Renal pelvis (tissue), 1 donor: ENCODE measurements at regions not wholly inside any gene's neighbourhood (a gene's known extent, or its start where the extent isn't known, plus 50 kb on each side); places are given as distances from the start of the nearest gene placed in this dataset.
"Not testable (repeated sequence)": the region's sequence is repeated elsewhere in the genome, so short reads cannot be mapped to it uniquely, and the experiment has no call there.

ENCODE experiments used
- DNase-seq: peaks from one replicate; pipeline ENCODE4 v3.0.0-alpha.2; 2013

DNA sequence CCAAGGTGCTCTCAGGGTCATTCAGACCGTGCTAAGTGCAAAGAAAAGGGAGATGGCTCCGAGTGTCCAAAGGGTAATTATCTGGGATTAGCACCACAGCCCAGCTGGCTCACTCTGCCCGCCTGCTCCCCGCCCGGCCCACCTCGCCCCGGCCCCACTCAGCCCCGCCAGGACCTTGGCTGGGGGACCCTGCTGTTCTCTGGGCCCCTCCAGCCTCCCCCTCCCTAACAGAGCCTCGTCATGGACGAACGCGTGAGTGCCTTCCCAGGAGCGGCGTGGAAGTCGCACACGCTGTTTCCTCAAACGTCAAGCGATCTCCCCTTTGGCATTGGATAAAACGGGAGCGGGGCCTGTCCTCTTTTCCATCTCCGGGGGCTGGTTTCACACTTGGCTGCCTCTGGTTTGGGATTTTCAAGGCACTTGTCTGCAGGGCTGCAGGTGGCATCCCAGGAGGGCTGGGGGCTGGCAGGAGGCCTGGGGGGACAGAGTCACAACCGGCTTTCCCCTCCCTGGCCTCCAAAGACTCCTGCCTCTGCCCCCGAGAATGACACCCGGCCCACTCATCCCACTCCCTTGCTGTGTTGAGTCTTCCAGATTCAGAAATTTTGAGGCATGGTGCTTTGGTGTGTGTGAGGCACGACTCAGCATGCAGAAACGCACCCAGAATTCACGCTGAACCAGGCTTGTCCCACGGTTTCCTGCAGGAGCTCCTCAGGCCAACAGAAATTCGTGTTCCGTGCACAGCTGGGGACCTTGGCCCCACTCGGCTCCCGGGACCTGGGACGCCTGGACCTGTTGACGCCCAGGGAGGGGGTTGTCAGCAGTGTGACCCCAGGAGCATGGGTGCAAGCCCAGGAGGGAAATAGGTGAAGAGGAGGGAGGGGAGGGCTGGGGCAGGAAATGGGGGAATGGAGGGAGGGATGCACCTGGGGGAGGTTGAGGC, 110.0 kb downstream of the PDGFA start:
- DNase-seq = peak; percentile 46

- DNase-seq = no peak
Measured at GRCh38 chr7:410395-410910, 109.2 kb downstream of the PDGFA start.

DNA sequence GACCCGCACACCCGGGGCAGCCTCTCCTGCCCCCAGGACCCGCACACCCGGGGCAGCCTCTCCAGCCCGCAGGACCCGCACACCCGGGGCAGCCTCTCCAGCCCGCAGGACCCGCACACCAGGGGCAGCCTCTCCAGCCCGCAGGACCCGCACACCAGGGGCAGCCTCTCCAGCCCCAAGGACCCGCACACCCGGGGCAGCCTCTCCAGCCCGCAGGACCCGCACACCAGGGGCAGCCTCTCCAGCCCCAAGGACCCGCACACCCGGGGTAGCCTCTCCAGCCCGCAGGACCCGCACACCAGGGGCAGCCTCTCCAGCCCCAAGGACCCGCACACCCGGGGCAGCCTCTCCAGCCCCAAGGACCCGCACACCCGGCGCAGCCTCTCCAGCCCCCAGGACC, 108.5 kb downstream of the PDGFA start:
- not testable (repeated sequence) for DNase-seq

DNA sequence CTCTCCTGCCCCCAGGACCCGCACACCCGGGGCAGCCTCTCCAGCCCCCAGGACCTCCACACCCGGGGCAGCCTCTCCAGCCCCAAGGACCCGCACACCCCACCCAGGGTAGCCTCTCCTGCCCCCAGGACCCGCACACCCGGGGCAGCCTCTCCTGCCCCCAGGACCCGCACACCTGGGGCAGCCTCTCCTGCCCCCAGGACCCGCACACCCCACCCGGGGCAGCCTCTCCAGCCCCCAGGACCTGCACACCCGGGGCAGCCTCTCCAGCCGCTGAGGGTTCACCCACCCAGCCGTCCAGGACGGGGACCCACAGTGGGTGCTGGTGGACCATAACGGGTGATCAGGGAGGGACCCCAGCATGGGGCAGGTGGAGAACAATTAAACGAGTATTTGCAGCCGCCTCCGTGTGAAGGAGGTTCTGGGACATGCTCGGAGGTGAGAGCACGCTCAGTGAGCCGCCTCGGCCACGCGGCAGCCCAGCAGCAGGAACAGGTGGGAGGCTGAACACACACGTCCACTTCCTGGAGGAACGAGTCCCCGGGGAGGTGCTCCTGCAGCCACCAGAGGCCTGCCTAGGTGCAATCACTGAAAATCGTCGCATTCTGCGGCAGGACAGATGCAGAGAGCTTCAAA, 107.9 kb downstream of the PDGFA start:
- no peak for DNase-seq

GRCh38 chr7:412313-412710, 107.3 kb downstream of the PDGFA start:
- no peak for DNase-seq

GRCh38 chr7:414681-415560, 104.7 kb downstream of the PDGFA start:
- no peak for DNase-seq

DNA sequence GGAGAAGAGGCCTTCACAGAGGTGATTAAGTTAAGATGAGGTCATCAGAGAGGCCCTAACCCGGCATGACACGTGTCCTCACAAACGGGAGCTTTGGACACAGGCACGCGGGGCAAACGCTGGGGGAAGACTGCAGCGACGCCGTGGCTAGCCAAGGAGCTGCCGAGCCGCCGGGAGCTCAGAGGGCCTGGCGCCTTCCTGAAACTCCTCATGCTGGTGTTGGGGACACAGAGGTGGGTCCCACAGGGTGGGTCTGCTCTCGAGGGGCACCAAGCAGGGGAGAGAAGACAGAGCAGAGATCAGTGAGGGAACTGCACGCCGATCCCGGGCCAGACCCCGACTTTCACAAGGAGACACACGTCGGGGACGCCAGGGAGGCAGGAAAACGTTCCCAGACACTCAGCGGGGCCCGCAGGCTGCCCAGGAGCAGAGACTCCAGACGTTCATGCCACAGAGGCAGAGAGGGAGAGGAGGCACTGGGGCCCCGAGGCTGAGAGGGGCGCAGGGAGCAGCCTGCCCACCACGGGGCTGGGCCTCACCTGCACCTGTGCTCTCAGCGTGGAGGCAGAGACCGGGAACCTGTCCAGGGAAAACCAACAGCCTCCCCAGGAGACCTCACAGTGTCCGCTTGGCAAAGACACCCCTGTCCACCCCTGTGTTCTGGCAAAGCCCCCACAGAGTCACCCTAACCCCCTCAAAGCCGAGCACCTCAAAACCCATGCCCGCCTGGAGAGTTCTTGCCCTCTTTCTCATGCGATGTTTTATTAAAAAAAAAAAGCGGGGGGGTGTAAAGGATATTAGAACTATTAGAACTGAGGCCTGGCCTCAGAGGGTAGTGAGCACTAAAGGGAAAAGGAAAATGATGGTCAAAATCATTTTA, 103.8 kb downstream of the PDGFA start:
- no peak for DNase-seq

- DNase-seq = no peak
Measured at GRCh38 chr7:416761-417624, 102.7 kb downstream of the PDGFA start.

- DNase-seq = no peak
Measured at GRCh38 chr7:417625-417889, 102.1 kb downstream of the PDGFA start.

GRCh38 chr7:417973-418601, 101.6 kb downstream of the PDGFA start:
- no peak for DNase-seq

DNA sequence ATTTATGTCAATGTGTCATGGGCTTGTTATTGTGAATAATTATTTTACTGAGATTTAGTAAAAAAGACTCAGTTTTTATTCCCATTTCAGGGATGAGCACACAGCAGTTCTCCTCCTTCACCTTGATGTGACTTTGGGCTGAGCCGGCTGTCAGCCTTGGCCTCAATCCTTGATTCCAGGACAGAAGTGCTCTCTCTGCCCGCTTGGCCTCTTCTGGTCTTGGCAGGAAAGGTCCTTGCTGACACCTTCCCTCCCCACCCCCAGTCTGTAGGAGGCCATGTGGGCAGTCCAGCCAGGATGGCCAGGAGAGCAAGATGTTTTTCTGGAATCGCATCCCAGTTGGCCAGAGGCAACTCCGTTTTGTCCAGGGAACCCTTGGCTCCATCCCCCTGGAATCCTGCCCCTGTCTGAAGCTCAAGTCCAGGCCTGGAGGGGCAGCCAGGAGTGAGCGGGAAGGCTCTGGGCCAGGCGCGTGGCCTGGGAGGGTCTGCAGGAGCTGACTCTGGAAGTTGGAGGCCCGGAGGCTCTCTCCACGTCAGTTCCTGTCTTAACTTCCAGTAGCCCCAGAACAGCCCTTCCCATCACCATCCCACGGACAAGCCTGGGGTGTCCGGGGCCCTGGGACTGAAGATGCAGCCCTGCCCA, 100.9 kb downstream of the PDGFA start:
- no peak for DNase-seq

DNA sequence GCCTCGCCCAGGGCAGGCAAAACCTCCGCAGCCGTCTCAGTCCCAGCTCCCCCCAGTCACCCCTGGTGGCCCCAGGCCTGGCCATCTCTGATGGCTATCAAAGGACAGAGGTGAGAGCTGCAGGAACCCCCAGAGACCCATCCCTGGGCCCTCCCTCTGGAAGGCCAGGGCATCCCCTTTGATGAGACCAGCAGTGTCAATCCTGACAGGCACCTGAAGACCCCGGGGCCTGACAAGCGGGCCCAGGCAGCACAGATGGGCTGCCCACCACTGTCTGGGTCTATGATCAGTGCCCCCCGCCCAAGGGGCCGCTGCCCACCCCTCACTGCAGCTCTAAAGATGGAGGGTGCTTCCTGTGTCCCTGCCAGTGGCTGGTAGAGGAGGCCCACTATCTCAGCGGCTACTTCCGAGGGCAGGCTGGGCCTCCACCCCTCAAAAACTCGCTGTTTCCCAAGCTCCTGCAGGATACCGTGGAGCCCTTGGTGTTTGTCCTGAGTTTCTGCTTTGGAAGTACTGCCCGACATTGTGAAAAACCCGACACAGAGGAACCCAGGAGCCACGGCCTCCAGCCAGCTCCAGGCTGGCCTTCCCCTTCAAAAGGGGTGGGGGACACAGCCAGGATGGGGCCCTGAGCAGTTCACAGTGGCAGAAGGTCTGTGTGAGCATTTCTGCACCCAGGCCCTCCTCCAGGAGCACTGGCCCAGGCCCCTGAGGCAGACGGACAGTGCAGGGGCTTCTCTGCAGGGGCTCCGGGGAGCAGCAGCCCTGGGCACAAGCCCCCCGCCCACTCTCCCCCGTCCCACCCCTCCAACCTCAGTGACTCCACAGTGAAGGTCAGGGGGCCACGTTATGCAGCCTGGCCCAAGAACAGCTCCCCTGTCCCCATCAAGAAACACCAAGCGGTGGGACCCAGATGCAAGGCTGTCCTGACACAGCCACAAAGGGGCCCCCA, 99.2 kb downstream of the PDGFA start:
- no peak for DNase-seq

- DNase-seq = no peak
Measured at GRCh38 chr7:421136-421991, 98.3 kb downstream of the PDGFA start.

DNA sequence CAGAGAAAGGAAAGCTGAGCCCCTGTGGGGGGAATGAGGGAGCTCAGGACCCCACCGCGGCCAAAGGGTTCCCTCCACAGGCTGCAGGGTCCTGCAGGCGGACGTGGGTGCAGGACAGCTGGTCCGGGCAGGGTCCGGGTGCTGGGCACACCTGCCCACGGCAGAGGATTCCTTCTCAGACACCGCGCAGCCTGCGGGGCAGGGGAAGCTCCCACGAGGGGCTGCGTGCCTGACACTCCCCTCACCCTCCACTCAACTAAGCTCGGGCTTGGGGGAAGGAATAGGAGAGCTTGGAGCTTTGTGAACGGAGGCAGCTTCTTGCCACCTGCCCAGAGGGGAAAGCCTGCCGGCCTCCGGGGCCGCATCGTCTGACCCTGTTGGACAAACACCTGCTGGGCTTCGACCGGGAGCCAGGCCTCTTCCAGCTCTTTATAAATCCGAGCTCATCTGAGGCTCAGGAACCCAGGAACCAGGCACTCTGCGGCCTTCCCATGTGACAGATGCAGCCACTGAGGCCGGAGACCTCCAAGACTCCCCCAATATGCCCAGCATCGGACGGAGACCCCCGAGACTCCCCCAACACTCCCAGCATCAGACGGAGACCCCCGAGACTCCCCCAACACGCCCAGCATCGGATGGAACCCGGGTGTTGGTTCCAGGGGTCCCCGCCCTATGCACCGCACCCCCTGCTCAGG, 97.3 kb downstream of the PDGFA start:
- DNase-seq = no peak

DNA sequence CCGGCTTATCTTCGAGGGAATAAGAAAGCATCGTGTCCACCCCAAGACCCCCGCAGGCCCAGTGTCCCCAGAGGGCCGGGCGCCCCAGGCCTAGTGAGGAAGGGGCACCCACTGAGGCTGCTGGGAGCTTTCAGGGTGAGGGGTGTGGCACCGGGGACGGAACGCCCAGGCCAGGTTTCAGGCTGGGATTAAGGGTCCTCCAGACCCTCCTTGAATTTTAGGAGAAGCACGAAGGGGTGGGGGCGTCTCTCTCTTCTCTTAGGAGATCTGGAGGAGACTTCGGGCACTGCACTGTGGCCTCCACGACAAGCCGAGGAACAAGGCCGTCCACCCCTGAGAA, 96.8 kb downstream of the PDGFA start:
- no peak for DNase-seq
